ENCODE measurements at regions not wholly inside any gene's neighbourhood (a gene's known extent, or its start where the extent isn't known, plus 50 kb on each side); places are given as distances from the start of the nearest gene placed in this dataset.

DNA sequence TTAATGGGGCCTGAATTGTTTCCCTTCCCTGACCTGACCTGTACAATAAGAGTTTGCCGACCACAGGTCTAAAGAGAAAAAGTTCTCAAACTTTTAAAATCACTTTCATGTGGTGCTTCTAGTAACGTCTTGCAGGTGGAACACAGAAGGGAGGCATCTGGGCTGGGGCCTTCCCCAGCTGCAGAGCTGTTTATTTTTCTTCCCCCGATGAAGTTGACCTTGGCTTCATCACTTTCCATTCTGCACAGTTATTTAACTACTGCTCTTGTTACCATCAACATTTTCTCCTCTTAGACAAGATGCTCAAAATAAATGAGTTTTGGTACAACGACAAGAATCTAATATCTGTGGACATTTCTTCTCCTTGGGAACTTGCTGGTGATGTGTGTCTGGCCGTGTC is 181.7 kb downstream of the HERPUD2 start:
- Histone ChIP-seq H2BK120ac (ENCODE audit: low read depth, low read length) (no peak overlapping the region), H3K56ac (ENCODE audit: extremely low read depth, insufficient read depth, low read length) (no peak overlapping the region), H3K36me3 (ENCODE audit: control insufficient read depth, insufficient read depth, low read length) (no peaks in the 10 kb centered on the region), H3K23ac (ENCODE audit: low read depth, low read length) (no peak overlapping the region), H3K14ac (replicated peaks; ENCODE audit: low read depth, low read length) (no peak overlapping the region), H3K27ac (ENCODE audit: insufficient read depth, low read length) (no peak overlapping the region), H2AK9ac (replicated peaks; ENCODE audit: low read depth, low read length, poor library complexity) (no peak overlapping the region), H2AK5ac (ENCODE audit: low read depth, low read length) (no peak overlapping the region), H3K4ac (ENCODE audit: low read depth, low read length) (no peak overlapping the region), H4K91ac (ENCODE audit: insufficient read depth, low read depth, low read length) (no peak overlapping the region), H3K18ac (ENCODE audit: low read depth, low read length) (no peak overlapping the region), H3K27me3 (ENCODE audit: control insufficient read depth, insufficient read depth, low read length) (0 out of 2 replicates have a peak, but pooled peaks cover 2% of the 10 kb centered on the region), H2BK20ac (ENCODE audit: low read depth, low read length) (no peak overlapping the region), H3K79me1 (ENCODE audit: low read depth in 1 of 2, low read length in 2 of 2) (no peaks in the 10 kb centered on the region), H4K5ac (ENCODE audit: low read depth, low read length) (no peak overlapping the region), H3K4me3 (ENCODE audit: insufficient read depth, low read depth, low read length) (no peak overlapping the region), H3K4me1 (ENCODE audit: control insufficient read depth, insufficient read depth, low read length) (no peaks in the 10 kb centered on the region), H2AFZ (replicated peaks; ENCODE audit: low read length, poor library complexity) (no peak overlapping the region), H2BK5ac (ENCODE audit: low read depth, low read length, poor library complexity, severe bottlenecking) (no peak overlapping the region), H3K9me1 (ENCODE audit: insufficient read depth, low read length) (no peaks in the 10 kb centered on the region), H4K8ac (ENCODE audit: low read depth in 2 of 2, low read length in 2 of 2) (no peak overlapping the region), H4K20me1 (ENCODE audit: insufficient read depth, low read length) (no peaks in the 10 kb centered on the region), H3K9ac (ENCODE audit: low read depth, low read length) (no peak overlapping the region), H2BK15ac (ENCODE audit: low read depth, low read length) (no peak overlapping the region), H3K4me2 (ENCODE audit: low read depth, low read length) (no peak overlapping the region), H3K9me3 (ENCODE audit: control insufficient read depth, insufficient read depth, low read length) (no peaks in the 10 kb centered on the region)
- DNase-seq (no peak), ATAC-seq (ENCODE audit: low read depth) (no peak)
- intact Hi-C loops (cut with micrococcal nuclease) (no loop called here), dilution Hi-C loops (cut with HindIII; ENCODE audit: low sequenced_read_pairs, unreplicated experiment) (no loop called here), in situ Hi-C loops (cut with MboI; ENCODE audit: low sequenced_read_pairs) (no loop called here)
- POLR2A ChIA-PET (ENCODE audit: unreplicated experiment) = no interaction called here
- BruUV-seq (replicated peaks) = no TSS peak
- TF ChIP-seq NFE2L2 (IDR thresholded peaks at IDR 0.05; ENCODE audit: low read depth, low read length) (no peak), FOS (IDR thresholded peaks at IDR 0.05; ENCODE audit: low read depth, low read length) (no peak), RFX5 (IDR thresholded peaks at IDR 0.05; ENCODE audit: low read depth, low read length) (no peak), POLR2A (IDR thresholded peaks at IDR 0.05; ENCODE audit: low read depth, low read length) (no peak), CTCF (conservative IDR thresholded peaks at IDR 0.05; ENCODE audit: low read depth, low read length) (no peak), CHD1 (IDR thresholded peaks at IDR 0.05; ENCODE audit: low read depth, low read length) (no peak), MAFK (IDR thresholded peaks at IDR 0.05; ENCODE audit: low read depth, low read length) (no peak), SMC3 (IDR thresholded peaks at IDR 0.05; ENCODE audit: low read depth, low read length) (no peak), RAD21 (IDR thresholded peaks at IDR 0.05; ENCODE audit: low read length) (no peak), CEBPB (IDR thresholded peaks at IDR 0.05; ENCODE audit: low read depth, low read length) (no peak), MAZ (IDR thresholded peaks at IDR 0.05; ENCODE audit: borderline replicate concordance, low read depth, low read length) (no peak), RCOR1 (IDR thresholded peaks at IDR 0.05; ENCODE audit: insufficient replicate concordance, low read length) (no peak), MXI1 (IDR thresholded peaks at IDR 0.05; ENCODE audit: borderline replicate concordance, low read depth, low read length) (no peak), BHLHE40 (IDR thresholded peaks at IDR 0.05; ENCODE audit: low read depth, low read length) (no peak)
- TF ChIP-seq, protein P1, sequence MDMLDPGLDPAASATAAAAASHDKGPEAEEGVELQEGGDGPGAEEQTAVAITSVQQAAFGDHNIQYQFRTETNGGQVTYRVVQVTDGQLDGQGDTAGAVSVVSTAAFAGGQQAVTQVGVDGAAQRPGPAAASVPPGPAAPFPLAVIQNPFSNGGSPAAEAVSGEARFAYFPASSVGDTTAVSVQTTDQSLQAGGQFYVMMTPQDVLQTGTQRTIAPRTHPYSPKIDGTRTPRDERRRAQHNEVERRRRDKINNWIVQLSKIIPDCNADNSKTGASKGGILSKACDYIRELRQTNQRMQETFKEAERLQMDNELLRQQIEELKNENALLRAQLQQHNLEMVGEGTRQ (IDR thresholded peaks at IDR 0.05; ENCODE audit: low read depth, low read length) = no peak
- TF ChIP-seq, protein P2, sequence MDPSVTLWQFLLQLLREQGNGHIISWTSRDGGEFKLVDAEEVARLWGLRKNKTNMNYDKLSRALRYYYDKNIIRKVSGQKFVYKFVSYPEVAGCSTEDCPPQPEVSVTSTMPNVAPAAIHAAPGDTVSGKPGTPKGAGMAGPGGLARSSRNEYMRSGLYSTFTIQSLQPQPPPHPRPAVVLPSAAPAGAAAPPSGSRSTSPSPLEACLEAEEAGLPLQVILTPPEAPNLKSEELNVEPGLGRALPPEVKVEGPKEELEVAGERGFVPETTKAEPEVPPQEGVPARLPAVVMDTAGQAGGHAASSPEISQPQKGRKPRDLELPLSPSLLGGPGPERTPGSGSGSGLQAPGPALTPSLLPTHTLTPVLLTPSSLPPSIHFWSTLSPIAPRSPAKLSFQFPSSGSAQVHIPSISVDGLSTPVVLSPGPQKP (IDR thresholded peaks at IDR 0.05; ENCODE audit: borderline replicate concordance, low read depth, low read length) = no peak
- no CpG with 5 or more reads among the region's 5 CpGs for WGBS, 2 experiments (ENCODE audit: extremely low coverage in 2 of 2, insufficient read length in 1 of 2)
- CTCF ChIA-PET = no interaction called here

All from IMR-90 (cell line).